Ovary (tissue), 3 donors: ENCODE measurements at regions not wholly inside any gene's neighbourhood (a gene's known extent, or its start where the extent isn't known, plus 50 kb on each side); places are given as distances from the start of the nearest gene placed in this dataset.

Experiments used
- CTCF ChIP-seq, 3 donors: fragments of 450-650 bp in 2 of 3; fragments of 200-600 bp in 1 of 3; IDR thresholded peaks; one replicate each; pipeline versions ENCODE4 v1.5.1 to v1.8.0; 2016 to 2022; ENCODE audit warnings: antibody characterized with exemption in 3 of 3, mild to moderate bottlenecking in 1 of 3
- EP300 ChIP-seq: sonication (generic); formaldehyde crosslinking; IDR thresholded peaks from one replicate; pipeline ENCODE4 v1.6.1; 2017; ENCODE audit warnings: antibody characterized with exemption
- POLR2A ChIP-seq: fragments of 450-650 bp; IDR thresholded peaks from one replicate; pipeline ENCODE4 v1.6.1; 2017; ENCODE audit warnings: antibody characterized with exemption, mild to moderate bottlenecking, moderate library complexity
- donor health status: DM: no; HTN: no; CAD: no.

GRCh38 chr5:97931829-97932228 lies 748.8 kb upstream of the RIOK2 start:
- TF ChIP-seq CTCF (IDR thresholded peaks at IDR 0.05), result no peak
- TF ChIP-seq POLR2A, result no peak
- TF ChIP-seq EP300, result no peak
